ENCODE measurements at regions not wholly inside any gene's neighbourhood (a gene's known extent, or its start where the extent isn't known, plus 50 kb on each side); places are given as distances from the start of the nearest gene placed in this dataset.

GRCh38 chr2:103232865-103233264, 471.0 kb downstream of the TMEM182 start:
- Histone ChIP-seq H3K36me3 (ENCODE audit: insufficient read depth, low read length) (no peaks in the 10 kb centered on the region), H3K79me2 (ENCODE audit: insufficient read depth, low read length) (no peaks in the 10 kb centered on the region), H2AFZ (ENCODE audit: low read depth, low read length) (no peak overlapping the region), H3K27ac (ENCODE audit: low read depth, low read length) (no peak overlapping the region), H3K9ac (ENCODE audit: low read length) (no peak overlapping the region), H3K4me1 (ENCODE audit: insufficient read depth, low read length) (no peaks in the 10 kb centered on the region), H3K9me3 (ENCODE audit: insufficient read depth, low read depth, low read length) (peaks cover 4% of the 10 kb centered on the region), H4K20me1 (ENCODE audit: insufficient read depth, low read length) (no peaks in the 10 kb centered on the region), H3K4me2 (ENCODE audit: low read length) (no peak overlapping the region), H3K4me3 (ENCODE audit: insufficient read depth, low read depth, low read length) (no peak overlapping the region), H3K27me3 (ENCODE audit: insufficient read depth, low read length) (no peaks in the 10 kb centered on the region)
- no peaks in the 10 kb centered on the region for H3K36me3 Mint-ChIP-seq (ENCODE audit: low read depth, unreplicated experiment)
- no peaks in the 10 kb centered on the region for H3K27me3 Mint-ChIP-seq (ENCODE audit: low read depth, unreplicated experiment)
- DNase-seq (ENCODE audit: low read depth) (no peak), FAIRE-seq (no peak)
- TF ChIP-seq EZH2 (IDR thresholded peaks at IDR 0.05; ENCODE audit: insufficient read depth, low read length) = no peak
- TF ChIP-seq, protein P1, sequence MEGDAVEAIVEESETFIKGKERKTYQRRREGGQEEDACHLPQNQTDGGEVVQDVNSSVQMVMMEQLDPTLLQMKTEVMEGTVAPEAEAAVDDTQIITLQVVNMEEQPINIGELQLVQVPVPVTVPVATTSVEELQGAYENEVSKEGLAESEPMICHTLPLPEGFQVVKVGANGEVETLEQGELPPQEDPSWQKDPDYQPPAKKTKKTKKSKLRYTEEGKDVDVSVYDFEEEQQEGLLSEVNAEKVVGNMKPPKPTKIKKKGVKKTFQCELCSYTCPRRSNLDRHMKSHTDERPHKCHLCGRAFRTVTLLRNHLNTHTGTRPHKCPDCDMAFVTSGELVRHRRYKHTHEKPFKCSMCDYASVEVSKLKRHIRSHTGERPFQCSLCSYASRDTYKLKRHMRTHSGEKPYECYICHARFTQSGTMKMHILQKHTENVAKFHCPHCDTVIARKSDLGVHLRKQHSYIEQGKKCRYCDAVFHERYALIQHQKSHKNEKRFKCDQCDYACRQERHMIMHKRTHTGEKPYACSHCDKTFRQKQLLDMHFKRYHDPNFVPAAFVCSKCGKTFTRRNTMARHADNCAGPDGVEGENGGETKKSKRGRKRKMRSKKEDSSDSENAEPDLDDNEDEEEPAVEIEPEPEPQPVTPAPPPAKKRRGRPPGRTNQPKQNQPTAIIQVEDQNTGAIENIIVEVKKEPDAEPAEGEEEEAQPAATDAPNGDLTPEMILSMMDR (IDR thresholded peaks at IDR 0.05; ENCODE audit: insufficient read depth, low read depth, low read length) = no peak
- peaks cover 2% of the 10 kb centered on the region for H3K9me3 Mint-ChIP-seq (ENCODE audit: unreplicated experiment)
- H3K27ac Mint-ChIP-seq (ENCODE audit: unreplicated experiment) = no peak overlapping the region
- H3K4me1 Mint-ChIP-seq (ENCODE audit: low read depth, unreplicated experiment) = no peaks in the 10 kb centered on the region
- H3K4me3 Mint-ChIP-seq (ENCODE audit: unreplicated experiment) = no peak overlapping the region

GRCh38 chr2:103233691-103234090, 471.9 kb downstream of the TMEM182 start:
- H3K4me2 ChIP-seq (ENCODE audit: low read length) = no peak overlapping the region
- H3K27me3 Mint-ChIP-seq (ENCODE audit: low read depth, unreplicated experiment) = no peaks in the 10 kb centered on the region
- H3K4me3 ChIP-seq (ENCODE audit: insufficient read depth, low read depth, low read length) = no peak overlapping the region
- H3K4me1 ChIP-seq (ENCODE audit: insufficient read depth, low read length) = no peaks in the 10 kb centered on the region
- FAIRE-seq (no peak), DNase-seq (ENCODE audit: low read depth) (no peak)
- H3K79me2 ChIP-seq (ENCODE audit: insufficient read depth, low read length) = no peaks in the 10 kb centered on the region
- H3K9ac ChIP-seq (ENCODE audit: low read length) = no peak overlapping the region
- peaks cover 4% of the 10 kb centered on the region for H3K9me3 ChIP-seq (ENCODE audit: insufficient read depth, low read depth, low read length)
- no peaks in the 10 kb centered on the region for H3K36me3 ChIP-seq (ENCODE audit: insufficient read depth, low read length)
- no peaks in the 10 kb centered on the region for H3K27me3 ChIP-seq (ENCODE audit: insufficient read depth, low read length)
- no peak overlapping the region for H3K27ac ChIP-seq (ENCODE audit: low read depth, low read length)
- no peak overlapping the region for H3K4me3 Mint-ChIP-seq (ENCODE audit: unreplicated experiment)
- H2AFZ ChIP-seq (ENCODE audit: low read depth, low read length) = no peak overlapping the region
- no peak overlapping the region for H3K27ac Mint-ChIP-seq (ENCODE audit: unreplicated experiment)
- H3K36me3 Mint-ChIP-seq (ENCODE audit: low read depth, unreplicated experiment) = no peaks in the 10 kb centered on the region
- H3K9me3 Mint-ChIP-seq (ENCODE audit: unreplicated experiment) = peaks cover 4% of the 10 kb centered on the region
- TF ChIP-seq EZH2 (IDR thresholded peaks at IDR 0.05; ENCODE audit: insufficient read depth, low read length) = no peak
- TF ChIP-seq, protein P1 (IDR thresholded peaks at IDR 0.05; ENCODE audit: insufficient read depth, low read depth, low read length) = no peak
- H4K20me1 ChIP-seq (ENCODE audit: insufficient read depth, low read length) = no peaks in the 10 kb centered on the region
- H3K4me1 Mint-ChIP-seq (ENCODE audit: low read depth, unreplicated experiment) = no peaks in the 10 kb centered on the region

- peaks cover 4% of the 10 kb centered on the region for H3K9me3 ChIP-seq (ENCODE audit: insufficient read depth, low read depth, low read length)
- H3K9ac ChIP-seq (ENCODE audit: low read length) = no peak overlapping the region
- H3K27ac ChIP-seq (ENCODE audit: low read depth, low read length) = no peak overlapping the region
- Mint-ChIP-seq H3K27me3 (ENCODE audit: low read depth, unreplicated experiment) (no peaks in the 10 kb centered on the region), H3K27ac (ENCODE audit: unreplicated experiment) (no peak overlapping the region), H3K9me3 (ENCODE audit: unreplicated experiment) (peaks cover 4% of the 10 kb centered on the region), H3K4me3 (ENCODE audit: unreplicated experiment) (no peak overlapping the region), H3K36me3 (ENCODE audit: low read depth, unreplicated experiment) (no peaks in the 10 kb centered on the region), H3K4me1 (ENCODE audit: low read depth, unreplicated experiment) (no peaks in the 10 kb centered on the region)
- H3K4me3 ChIP-seq (ENCODE audit: insufficient read depth, low read depth, low read length) = no peak overlapping the region
- TF ChIP-seq, protein P1 (IDR thresholded peaks at IDR 0.05; ENCODE audit: insufficient read depth, low read depth, low read length) = no peak
- no peak for TF ChIP-seq EZH2 (IDR thresholded peaks at IDR 0.05; ENCODE audit: insufficient read depth, low read length)
- no peak overlapping the region for H2AFZ ChIP-seq (ENCODE audit: low read depth, low read length)
- H3K36me3 ChIP-seq (ENCODE audit: insufficient read depth, low read length) = no peaks in the 10 kb centered on the region
- no peak for DNase-seq (ENCODE audit: low read depth)
- no peaks in the 10 kb centered on the region for H3K79me2 ChIP-seq (ENCODE audit: insufficient read depth, low read length)
- no peak for FAIRE-seq
- H3K27me3 ChIP-seq (ENCODE audit: insufficient read depth, low read length) = no peaks in the 10 kb centered on the region
- H3K4me2 ChIP-seq (ENCODE audit: low read length) = no peak overlapping the region
- no peaks in the 10 kb centered on the region for H4K20me1 ChIP-seq (ENCODE audit: insufficient read depth, low read length)
- no peaks in the 10 kb centered on the region for H3K4me1 ChIP-seq (ENCODE audit: insufficient read depth, low read length)
Observed at GRCh38 chr2:103235283-103235682, 473.5 kb downstream of the TMEM182 start.

All from astrocyte (in vitro differentiated cells and primary cell).